HG02970 (cell line): ENCODE measurements at regions not wholly inside any gene's neighbourhood (a gene's known extent, or its start where the extent isn't known, plus 50 kb on each side); places are given as distances from the start of the nearest gene placed in this dataset.
"Not testable (repeated sequence)": the region's sequence is repeated elsewhere in the genome, so short reads cannot be mapped to it uniquely, and the experiment has no call there.

Experiments used
- ATAC-seq: cut with Tn5 transposase; IDR thresholded peaks from one replicate; pipeline ENCODE4 v1.9.1; 2021; ENCODE audit warnings: mild to moderate bottlenecking, moderate library complexity, moderate number of reproducible peaks; ENCODE audit not compliant: unreplicated experiment, low FRiP score

DNA sequence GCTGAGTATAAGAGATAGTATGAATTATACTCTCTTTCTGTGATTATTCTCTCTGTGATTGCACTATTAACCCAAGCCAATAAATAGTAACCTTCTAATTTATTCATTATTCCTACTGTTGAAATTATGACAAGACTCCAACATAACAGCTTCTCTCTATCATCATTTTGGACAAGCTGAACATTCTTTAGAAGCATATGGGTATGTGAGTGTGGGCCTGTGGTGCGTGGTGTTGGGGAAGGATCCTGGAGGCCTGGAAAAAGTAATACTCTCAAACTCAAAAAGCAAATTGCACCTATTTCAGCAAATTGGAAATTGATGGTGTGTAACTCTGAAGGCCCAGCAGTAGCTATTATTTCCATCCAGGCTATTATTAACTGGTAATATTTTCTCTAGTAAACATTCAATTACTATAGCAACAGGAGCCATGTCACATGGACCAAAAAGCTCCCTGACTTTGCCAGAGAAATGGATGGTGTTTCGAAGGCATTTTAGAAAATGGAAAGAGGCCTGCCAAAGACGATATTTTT is 502.8 kb downstream of the LTN1 start:
- ATAC-seq = no peak

DNA sequence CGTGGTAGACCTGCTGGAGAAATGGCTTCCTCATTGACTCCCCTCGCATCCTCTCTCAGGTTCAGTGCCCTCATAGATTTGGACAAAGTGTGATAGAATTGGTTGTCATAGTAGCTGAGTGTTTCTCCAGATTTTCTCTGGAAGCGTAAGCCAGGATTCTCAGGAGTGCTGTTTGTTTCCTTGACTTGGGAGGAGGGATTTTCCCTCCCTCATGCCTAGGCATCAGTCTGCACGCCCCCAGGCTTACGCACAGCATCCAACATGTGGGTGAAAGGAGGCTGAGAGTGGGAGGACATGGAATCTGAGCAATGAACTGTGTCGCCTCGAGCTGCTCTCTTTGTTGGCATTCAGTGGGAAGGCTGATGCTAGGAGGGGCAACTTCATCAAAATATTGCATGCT is 503.5 kb downstream of the LTN1 start:
- ATAC-seq = no peak

DNA sequence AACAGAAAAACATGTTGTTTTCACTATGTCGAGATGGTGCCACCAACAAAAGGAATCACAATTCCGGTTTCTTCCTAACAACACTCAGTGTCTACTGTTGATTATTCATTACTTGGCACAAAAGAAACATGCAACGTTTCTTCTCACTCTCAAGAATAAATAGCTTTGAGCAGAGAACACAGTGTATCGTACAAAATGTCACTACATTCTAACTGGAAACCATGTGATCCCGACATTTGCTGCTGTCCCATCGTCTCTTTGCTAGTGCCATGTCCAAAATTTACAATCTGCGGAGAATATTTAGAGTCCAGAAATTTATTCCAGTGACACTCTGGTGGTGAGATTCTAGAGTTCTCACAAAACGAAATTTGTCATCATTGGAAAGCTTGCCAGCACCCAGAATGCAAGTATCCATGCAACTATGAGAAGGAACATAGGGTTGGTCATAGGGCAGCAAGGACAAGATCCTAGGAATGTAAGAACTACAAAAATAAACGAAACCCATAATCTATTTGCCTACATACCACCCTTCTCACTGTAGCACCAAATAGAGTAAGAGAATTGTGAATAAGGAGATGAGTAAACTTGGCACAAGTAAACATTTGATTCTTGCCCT is 505.1 kb downstream of the LTN1 start:
- no peak for ATAC-seq

DNA sequence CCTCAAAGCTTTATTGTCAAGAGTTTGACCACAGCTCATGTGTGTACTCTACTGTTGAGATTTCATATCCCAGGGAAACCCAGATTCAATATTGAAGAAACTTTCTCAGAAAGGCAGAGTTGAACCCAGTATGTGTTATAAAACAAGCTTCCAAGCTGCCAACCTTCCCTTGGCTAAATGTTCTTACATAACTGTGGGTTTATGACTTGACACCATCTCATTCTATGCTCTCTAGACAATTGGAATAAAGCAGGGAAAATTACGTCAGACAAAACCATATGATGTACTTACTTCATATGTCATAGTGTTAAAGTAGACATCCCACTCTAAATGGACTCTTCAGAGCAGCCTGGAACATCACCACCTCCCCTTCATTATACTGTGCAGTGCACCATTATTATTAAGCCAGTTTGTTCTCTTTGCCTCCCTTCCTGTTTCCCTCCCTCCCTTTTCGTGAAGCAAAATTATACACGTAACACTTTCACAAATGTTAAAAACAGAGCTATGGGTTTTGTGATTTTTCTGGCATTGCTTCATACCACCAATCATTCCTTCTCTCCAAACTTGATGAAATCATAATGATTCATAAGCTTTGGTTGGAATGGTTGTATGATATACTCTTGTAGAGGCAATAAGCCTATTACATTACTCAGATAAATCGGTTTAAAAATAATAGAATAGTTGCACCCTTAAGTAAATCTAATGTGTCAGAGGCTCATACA is 507.2 kb downstream of the LTN1 start:
- no peak for ATAC-seq

DNA sequence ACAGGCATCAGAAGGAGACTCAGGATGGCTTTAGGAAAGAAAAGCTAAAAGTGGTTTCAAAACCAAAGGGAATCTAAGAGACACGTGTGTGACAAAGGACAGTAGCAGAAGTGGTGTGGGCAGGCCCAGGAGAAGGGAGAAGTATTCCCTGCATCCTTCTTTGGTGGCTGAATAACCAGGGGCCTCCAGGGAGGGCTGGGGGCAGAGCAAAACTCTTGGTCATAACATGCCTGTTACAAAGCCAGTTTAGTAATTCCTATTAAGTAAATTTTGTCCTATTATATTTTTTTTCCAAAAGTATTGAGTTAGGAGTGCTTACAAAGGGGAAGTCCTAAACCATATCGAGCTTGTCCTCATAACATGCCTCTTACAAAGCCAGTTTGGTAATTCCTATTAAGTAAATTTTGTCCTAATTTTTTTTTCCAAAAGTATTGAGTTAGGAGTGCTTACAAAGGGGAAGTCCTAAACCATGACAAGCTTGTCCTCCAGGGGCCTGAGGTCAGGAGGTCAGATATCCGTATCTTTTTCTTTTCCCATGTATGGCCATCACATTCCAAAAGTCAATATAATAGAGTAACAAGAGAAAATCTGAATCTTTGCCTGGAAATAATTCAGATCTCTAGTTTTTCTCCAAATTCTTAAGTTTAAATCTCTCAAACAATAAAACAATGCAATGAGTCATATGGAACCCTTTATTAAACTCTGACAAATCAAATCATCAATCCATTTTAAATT is 509.2 kb downstream of the LTN1 start:
- no peak for ATAC-seq

DNA sequence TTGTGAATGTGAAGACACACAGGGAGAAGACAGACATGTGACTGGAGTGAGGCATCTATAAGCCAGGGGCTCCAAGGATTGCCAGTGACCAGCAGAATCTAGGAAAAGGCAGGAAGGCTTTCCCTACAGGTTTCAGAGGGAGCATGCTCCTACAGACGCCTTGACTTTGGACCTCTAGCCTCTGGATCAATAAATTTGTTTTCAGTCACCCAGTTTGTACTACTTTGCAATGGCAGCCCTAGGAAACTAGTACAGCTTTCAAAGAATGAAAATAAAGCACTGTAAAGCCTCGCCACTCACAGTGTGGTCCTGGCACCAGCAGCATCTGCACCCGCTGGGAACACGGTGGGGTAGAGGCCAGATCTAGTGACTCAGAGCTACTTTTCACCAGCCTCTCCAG is 510.0 kb downstream of the LTN1 start:
- no peak for ATAC-seq

DNA sequence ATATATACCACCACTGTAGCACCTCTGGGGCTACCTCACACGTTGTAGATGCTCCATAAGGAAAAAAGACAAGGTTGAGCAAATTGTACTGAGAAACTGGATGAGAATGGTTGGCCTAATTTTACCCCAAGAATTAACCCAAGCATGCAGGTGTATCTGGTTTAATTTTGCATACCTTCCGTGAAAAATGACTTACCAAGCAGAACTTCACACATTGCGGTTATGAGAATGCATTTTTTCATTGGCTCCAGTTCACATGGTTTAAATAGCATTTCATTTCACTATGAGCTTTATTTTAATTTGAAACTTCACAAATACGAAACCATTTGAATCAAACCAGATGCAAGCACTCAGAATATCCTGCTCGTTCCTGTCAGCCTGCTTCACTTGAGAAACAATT is 512.2 kb downstream of the LTN1 start:
- ATAC-seq = no peak

DNA sequence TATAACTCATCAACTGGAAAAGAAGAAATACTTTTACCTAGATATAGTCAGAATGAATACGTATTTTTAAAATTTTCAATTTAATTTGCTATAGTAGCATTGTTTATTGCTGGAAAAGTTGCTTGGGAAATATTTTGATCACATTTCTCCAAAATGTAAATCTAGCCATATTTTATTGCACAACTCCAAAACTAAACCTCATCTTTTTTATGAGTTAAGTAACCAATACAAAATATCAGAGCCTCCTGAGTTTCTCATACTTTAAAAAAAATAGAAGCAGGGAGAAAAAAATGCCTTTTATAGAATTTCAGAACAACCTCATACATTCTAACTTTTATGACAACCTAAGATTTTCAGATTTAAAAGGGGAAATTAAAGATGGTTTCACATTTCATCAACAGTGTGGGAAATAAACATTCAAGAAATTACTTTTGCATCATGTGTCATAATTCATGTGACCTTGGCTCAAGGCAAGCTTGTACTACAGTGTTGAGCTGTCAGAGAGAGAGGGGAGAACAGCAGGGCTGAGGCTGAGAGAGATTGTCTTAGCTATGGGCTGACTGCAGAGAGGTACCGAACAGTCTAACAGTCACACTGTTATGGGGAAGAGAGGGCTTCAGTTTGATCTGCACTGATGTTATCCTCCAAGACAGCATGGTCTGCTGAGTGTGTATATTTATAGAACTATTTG is 519.0 kb downstream of the LTN1 start:
- ATAC-seq = no peak

DNA sequence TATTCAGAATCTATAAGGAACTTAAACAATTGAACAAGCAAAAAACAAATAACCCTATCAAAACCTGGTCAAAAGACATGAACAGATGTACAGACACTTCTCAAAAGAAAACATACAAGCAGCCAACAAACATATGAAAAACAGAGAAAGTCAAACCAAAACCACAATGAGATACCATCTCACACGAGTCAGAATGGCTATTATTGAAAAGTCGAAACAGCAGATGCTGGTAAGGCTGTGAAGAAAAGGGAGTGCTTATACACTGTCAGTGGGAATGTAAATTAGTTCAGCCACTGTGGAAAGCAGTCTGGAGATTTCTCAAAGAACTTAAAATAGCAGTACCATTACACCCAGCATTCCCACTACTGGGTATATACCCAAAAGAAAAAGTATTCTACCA is 520.1 kb downstream of the LTN1 start:
- not testable (repeated sequence) for ATAC-seq

DNA sequence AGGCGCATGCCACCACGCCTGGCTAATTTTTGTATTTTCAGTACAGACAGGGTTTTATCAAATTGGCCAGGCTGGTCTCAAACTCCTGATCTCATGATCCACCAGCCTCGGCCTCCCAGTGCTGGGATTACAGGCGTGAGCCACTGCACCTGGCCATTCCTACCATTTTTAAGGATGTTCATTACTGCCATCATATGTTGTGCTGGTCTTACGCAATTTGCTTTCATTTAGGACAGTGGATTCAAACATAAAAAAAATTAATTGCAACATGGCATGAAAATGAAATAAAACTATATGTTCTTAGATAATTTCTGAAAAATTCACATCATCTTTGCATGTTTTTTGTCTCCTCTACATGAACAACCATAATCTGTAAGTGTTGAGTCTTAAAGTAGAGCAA is 527.7 kb downstream of the LTN1 start:
- no peak for ATAC-seq

DNA sequence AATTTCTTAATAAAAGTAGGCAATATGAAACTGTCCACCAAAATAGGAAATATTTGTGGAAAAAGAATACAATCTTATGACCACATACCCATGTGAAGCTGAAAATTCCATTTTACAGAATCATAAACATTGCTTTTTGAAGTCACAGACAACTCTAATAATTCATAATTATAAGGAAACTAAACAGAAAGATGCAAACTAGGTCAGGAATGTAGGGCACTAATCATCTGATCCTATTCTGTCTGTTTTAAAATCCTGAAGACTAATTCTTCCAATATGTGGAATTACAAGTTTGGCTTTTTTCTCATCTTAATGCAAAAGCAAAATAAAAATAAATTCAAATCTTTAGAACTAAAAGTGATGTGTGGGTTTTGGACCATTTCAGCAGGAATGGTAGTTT is 528.6 kb downstream of the LTN1 start:
- ATAC-seq = no peak

DNA sequence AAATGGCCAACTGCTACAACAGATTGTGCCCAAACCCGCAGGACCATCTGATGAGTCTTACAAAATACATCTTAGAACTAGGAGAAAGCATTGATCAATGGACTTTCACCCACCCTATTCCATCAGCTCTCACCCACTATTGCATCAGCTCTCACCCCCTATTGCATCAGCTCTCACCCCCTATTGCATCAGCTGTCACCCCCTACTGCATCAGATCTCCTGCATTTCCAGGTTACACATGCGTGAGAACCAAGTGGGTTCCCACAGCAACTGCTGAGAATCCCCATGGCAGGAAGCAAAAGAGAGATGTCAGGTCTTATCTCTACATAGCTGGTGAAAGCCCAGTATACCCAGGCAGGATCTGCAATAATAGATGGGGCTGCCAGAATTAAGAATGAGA is 533.5 kb downstream of the LTN1 start:
- no peak for ATAC-seq

DNA sequence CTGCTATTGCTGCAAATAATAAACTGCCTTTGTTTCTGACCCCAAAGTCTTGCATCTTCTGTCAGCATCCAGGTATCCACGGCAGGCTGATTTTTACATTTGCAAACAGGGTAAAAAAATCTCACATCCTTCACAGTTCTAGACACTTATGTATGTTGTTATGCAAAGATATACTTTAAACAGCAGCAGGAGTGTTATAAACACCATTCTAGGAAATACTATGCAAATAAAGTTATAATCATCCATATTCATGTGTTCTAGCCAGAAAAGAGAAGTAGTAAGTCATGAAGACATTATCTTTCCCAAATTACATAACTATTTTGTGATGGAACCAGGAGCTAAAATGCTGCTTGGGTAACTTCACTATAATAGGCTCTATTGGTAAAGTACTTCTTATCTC is 534.2 kb downstream of the LTN1 start:
- no peak for ATAC-seq

DNA sequence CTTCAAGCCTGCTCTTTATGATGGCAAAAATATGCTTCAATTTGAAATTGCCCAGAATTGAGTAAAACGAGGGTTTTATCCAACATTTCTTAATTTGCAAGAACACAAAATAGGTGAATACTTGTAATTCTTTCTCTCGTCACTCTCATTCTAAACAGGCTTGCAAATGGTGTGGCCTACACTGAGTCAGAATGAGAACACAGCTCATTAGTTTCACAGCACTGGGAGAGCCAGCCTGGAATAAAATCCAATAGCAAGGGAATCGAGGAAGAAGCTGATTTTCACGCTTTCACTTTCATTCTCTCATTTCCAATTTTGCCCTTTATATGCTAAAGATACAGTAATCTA is 537.5 kb downstream of the LTN1 start:
- ATAC-seq = no peak

DNA sequence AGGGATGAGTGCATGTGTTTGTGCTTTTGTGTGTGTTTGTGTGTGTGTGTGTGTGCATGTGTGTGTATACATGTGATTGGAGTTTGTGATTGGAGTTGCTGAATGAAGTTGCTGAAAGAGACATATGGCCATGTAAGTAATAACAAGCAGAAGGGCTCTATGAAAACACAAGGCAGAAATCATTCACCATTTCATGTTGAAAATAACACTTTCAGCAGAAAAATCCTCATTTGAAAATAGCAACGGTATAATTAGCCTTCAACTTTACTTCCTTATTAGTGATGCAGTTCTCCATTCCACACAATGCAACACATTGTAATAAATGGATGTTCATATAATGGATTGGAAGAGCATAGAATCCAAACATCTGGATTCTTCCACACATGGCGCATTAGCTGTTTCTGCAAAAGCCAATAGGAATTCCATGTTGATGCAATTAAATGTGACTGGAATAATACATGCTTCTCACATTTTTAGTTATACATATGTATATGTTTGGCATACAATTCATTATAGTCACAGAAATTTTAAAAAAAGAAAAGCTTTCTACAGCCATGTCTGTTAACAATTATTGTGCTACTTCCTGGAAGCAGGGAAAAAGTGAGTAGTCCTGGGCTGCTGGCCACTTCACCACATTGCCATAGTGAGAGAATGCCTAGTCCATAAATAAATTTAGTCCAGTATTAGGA is 538.0 kb downstream of the LTN1 start:
- no peak for ATAC-seq

DNA sequence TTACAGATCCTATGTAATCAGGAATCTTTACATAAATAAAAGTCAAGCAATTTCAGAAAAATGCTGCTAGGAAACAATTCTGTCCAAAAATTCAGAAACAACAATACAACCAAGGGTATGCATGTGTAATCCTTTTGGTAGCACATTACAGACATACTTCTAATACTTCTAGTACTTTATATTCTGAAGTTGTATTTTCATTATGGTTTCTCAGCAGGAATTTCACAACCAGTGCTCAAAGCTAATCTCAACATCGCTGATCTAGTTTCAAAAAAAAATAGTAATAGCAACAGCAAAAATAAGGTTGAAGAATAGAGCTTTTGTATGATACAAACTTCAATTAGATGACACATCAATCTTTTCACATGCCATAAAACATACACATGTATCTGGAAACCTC is 545.2 kb downstream of the LTN1 start:
- ATAC-seq = no peak

DNA sequence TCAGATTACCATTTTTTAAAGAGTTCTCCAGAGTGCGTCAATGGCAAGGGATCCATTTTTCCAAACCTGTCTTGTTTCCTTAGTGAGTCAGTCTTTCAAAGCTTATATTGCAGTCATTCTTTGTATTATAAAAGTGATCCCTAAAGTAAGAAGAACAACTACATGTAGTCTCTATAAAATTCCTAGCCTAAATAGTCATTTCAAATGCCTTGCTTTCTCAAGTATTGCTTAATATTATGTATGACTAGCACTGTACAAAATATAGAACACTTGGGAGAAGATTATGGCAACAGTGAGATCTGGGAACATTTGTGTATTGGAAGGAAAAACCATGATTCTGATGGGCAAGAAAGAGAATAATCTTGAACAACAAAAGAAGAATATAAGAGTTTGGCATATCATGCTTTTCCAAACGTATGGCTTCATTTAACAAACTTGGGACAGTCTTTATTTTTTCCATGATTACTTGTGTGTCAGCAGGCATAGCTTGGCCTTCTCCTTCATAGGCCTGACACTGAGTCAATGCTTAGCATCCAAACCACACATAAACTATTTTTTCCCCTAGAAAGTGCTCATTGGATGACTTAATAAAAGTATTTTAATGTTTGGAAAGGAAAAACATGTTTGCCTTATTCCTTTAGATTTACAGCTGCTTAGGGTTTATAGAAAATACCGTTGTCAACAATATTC is 547.4 kb downstream of the LTN1 start:
- no peak for ATAC-seq

DNA sequence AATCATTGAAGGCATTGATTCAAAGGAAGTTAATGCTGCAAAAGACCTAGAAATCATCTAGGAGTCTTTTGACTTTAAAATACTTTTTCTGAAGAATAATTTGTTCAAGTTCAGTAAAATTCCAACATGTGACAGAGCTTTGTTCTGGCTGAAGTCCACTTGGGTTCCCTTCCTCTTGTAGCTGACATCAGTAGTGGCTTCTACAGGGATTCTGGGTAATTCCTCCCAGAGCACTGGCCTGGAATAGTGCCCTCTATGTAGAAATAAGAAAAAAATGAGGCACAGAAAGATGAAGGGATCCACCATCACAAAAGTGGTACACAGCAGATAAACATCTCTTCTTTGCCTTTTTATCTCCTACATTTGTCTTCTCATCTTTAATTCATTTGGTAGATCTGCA is 548.1 kb downstream of the LTN1 start:
- no peak for ATAC-seq

DNA sequence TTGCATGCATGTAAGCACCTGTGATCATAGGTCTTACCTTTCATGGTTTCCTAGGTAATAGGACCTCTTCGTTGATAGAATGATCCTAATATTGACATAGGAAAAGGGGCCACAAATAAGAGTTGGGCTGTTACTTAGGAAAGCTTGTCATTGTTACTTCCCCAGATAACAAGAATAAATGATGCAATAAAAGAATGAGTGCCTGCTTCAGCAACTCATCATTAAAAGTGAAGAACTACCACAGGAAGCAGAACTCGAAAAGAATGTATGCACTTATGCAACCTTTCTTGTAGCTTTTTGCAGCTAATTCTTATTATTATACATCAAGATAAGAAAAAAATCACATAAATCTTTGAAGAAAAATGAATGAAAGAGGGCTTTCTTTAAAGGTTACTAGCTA is 548.6 kb downstream of the LTN1 start:
- no peak for ATAC-seq

DNA sequence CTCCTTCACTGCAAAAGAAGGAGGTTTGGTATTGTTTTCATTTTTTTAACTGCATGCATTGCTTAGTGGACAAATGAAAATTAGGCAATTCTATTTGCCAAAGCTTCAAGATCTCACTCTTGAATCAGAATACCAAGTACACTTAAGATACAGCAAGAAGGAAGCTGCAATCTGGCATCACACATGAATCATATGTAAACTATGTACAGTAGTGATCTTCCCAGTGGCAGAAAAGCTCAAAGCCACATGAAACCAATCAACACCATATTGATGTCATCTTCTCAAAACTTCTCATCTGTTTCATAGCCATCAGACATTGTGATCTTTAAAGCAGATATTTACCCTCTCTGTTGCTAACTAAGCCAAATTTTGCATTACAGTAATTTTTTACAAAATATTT is 550.1 kb downstream of the LTN1 start:
- ATAC-seq = no peak
